Smooth muscle cell (in vitro differentiated cells): ENCODE measurements at regions not wholly inside any gene's neighbourhood (a gene's known extent, or its start where the extent isn't known, plus 50 kb on each side); places are given as distances from the start of the nearest gene placed in this dataset.

Experiments used
- DNase-seq: peaks from one replicate; lab custom pipeline; 2025; ENCODE audit not compliant: unreplicated experiment; lab: John Stamatoyannopoulos, UW
- H2AFZ ChIP-seq: fragments of 200-600 bp; sonication (generic); 2 replicates; pipeline ENCODE4 v1.6.0; 2016; ENCODE audit warnings: antibody characterized with exemption, low read depth, mild to moderate bottlenecking
- H3F3A ChIP-seq: fragments of 200-600 bp; sonication (generic); 2 replicates; pipeline ENCODE4 v1.6.0; 2017; ENCODE audit warnings: antibody characterized with exemption, low read depth
- H3K27ac ChIP-seq: fragments of 200-600 bp; sonication (generic); 2 replicates; pipeline ENCODE4 v1.5.1; 2016; ENCODE audit warnings: low read depth, mild to moderate bottlenecking
- H3K27me3 ChIP-seq: fragments of 200-600 bp; sonication (generic); 2 replicates; pipeline ENCODE4 v1.6.1; 2016; ENCODE audit warnings: low read depth, mild to moderate bottlenecking
- H3K36me3 ChIP-seq: fragments of 200-600 bp; sonication (generic); 2 replicates; pipeline ENCODE4 v1.5.1; 2016; ENCODE audit warnings: low read depth
- H3K4me1 ChIP-seq: fragments of 200-600 bp; sonication (generic); 2 replicates; pipeline ENCODE4 v1.5.1; 2016; ENCODE audit warnings: low read depth
- H3K4me2 ChIP-seq: fragments of 200-600 bp; sonication (generic); 2 replicates; pipeline ENCODE4 v1.6.0; 2016; ENCODE audit warnings: mild to moderate bottlenecking
- H3K4me3 ChIP-seq: fragments of 200-600 bp; sonication (generic); 2 replicates; pipeline ENCODE4 v1.5.1; 2016; ENCODE audit warnings: mild to moderate bottlenecking
- H3K79me2 ChIP-seq: fragments of 200-600 bp; sonication (generic); 2 replicates; pipeline ENCODE4 v1.6.0; 2016; ENCODE audit warnings: low read depth, mild to moderate bottlenecking
- H3K9ac ChIP-seq: fragments of 200-600 bp; sonication (generic); 2 replicates; pipeline ENCODE4 v1.6.0; 2016; ENCODE audit warnings: low read depth
- H3K9me3 ChIP-seq: fragments of 200-600 bp; sonication (generic); replicated peaks from 2 replicates; pipeline ENCODE4 v1.5.1; 2016; ENCODE audit warnings: low read depth
- H4K20me1 ChIP-seq: fragments of 200-600 bp; sonication (generic); 2 replicates; pipeline ENCODE4 v1.6.0; 2016; ENCODE audit warnings: low read depth
- WGBS: methylation state at CpG from one replicate; pipeline ENCODE4 v1.1.7; 2016; ENCODE audit warnings: low lambda C conversion rate; 5-methylcytosine and 5-hydroxymethylcytosine counted together
- TF ChIP-seq, protein P1 (sequence below): fragments of 200-600 bp; sonication (generic); IDR thresholded peaks from 2 replicates; pipeline ENCODE4 v1.5.1; 2017; ENCODE audit warnings: borderline replicate concordance, mild to moderate bottlenecking, antibody characterized with exemption; ENCODE audit not compliant: insufficient read depth, poor library complexity, severe bottlenecking

DNA sequence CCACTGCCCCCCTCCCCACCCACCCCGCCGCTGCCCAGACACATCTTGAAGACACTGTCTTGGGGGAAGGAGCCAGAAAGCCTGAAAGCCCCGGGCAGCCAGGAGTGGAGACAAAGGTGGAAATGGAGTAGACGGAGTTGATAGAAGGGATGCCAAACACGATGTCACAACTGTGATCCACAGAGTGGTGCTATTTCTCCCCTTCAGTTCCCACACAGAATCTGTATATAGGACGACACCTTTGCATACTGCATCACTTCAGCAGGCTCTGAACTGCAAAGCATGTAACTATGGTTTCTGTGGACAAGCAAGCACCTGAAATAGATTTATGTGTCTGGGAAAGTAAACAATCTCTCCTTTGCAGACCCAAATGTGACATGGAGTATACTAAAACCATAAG lies 56.4 kb upstream of the F13A1 start:
- H2AFZ ChIP-seq: no peak overlapping the region
- no peaks in the 10 kb centered on the region for H3K79me2 ChIP-seq
- H3K4me3 ChIP-seq: no peak overlapping the region
- H3K4me1 ChIP-seq: no peaks in the 10 kb centered on the region
- H3K27me3 ChIP-seq: no peaks in the 10 kb centered on the region
- no peaks in the 10 kb centered on the region for H3K9me3 ChIP-seq
- no peak overlapping the region for H3K9ac ChIP-seq
- H3K36me3 ChIP-seq: no peaks in the 10 kb centered on the region
- H3F3A ChIP-seq: no peaks in the 10 kb centered on the region
- no peak overlapping the region for H3K27ac ChIP-seq
- H3K4me2 ChIP-seq: no peak overlapping the region
- 82% methylated on average over 6 of the region's 6 CpGs for WGBS
- no peaks in the 10 kb centered on the region for H4K20me1 ChIP-seq
- TF ChIP-seq, protein P1, sequence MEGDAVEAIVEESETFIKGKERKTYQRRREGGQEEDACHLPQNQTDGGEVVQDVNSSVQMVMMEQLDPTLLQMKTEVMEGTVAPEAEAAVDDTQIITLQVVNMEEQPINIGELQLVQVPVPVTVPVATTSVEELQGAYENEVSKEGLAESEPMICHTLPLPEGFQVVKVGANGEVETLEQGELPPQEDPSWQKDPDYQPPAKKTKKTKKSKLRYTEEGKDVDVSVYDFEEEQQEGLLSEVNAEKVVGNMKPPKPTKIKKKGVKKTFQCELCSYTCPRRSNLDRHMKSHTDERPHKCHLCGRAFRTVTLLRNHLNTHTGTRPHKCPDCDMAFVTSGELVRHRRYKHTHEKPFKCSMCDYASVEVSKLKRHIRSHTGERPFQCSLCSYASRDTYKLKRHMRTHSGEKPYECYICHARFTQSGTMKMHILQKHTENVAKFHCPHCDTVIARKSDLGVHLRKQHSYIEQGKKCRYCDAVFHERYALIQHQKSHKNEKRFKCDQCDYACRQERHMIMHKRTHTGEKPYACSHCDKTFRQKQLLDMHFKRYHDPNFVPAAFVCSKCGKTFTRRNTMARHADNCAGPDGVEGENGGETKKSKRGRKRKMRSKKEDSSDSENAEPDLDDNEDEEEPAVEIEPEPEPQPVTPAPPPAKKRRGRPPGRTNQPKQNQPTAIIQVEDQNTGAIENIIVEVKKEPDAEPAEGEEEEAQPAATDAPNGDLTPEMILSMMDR: no peak
- no peak for DNase-seq

- Histone ChIP-seq H2AFZ (no peak overlapping the region), H3K27ac (no peak overlapping the region), H3K79me2 (no peaks in the 10 kb centered on the region), H3K36me3 (no peaks in the 10 kb centered on the region), H3F3A (no peaks in the 10 kb centered on the region), H3K27me3 (no peaks in the 10 kb centered on the region), H3K4me1 (no peaks in the 10 kb centered on the region), H3K9ac (no peak overlapping the region), H3K4me2 (no peak overlapping the region), H4K20me1 (no peaks in the 10 kb centered on the region), H3K4me3 (no peak overlapping the region), H3K9me3 (no peaks in the 10 kb centered on the region)
- TF ChIP-seq, protein P1: no peak
- 89% methylated on average over 6 of the region's 6 CpGs for WGBS
- no peak for DNase-seq
Measured at GRCh38 chr6:6377621-6378020, 57.2 kb upstream of the F13A1 start.

- TF ChIP-seq, protein P1: no peak
- Histone ChIP-seq H3K4me1 (no peaks in the 10 kb centered on the region), H3K27me3 (no peaks in the 10 kb centered on the region), H3K79me2 (no peaks in the 10 kb centered on the region), H3K9me3 (no peaks in the 10 kb centered on the region), H3K4me2 (no peak overlapping the region), H3K9ac (no peak overlapping the region), H2AFZ (no peak overlapping the region), H3K36me3 (no peaks in the 10 kb centered on the region), H3F3A (no peaks in the 10 kb centered on the region), H3K27ac (no peak overlapping the region), H4K20me1 (no peaks in the 10 kb centered on the region), H3K4me3 (no peak overlapping the region)
- no peak for DNase-seq
- 77% methylated on average over 5 of the region's 5 CpGs for WGBS
Measured at GRCh38 chr6:6379573-6379972, 59.1 kb upstream of the F13A1 start.

DNA sequence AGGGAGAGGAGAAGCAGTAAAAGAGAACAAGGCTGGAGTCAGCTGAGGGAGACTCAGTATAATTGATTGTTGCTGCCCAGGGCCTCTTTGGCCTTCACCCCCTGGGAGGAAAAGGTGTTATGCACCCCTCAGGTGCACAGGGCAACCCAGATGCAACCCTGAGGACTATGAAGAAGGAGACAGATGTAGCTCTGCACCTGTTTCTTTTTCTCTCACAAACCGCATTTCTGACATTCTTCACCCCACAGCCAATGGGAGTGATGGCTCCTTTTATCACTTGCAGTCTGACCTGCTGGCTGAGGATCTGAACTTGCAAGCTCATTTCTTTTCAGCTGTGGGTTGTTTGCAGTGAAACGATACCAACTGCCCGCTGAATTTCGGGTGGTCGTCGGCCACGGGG lies 64.1 kb upstream of the F13A1 start:
- Histone ChIP-seq H3K9me3 (no peaks in the 10 kb centered on the region), H2AFZ (no peak overlapping the region), H3K9ac (no peak overlapping the region), H3K27me3 (no peaks in the 10 kb centered on the region), H3K27ac (no peak overlapping the region), H4K20me1 (no peaks in the 10 kb centered on the region), H3K36me3 (no peaks in the 10 kb centered on the region), H3K79me2 (no peaks in the 10 kb centered on the region), H3K4me3 (no peak overlapping the region), H3K4me1 (no peaks in the 10 kb centered on the region), H3F3A (no peaks in the 10 kb centered on the region), H3K4me2 (no peak overlapping the region)
- TF ChIP-seq, protein P1: no peak
- 76% methylated on average over 7 of the region's 7 CpGs for WGBS
- no peak for DNase-seq
